Upper lobe of left lung (tissue), 4 donors: ENCODE measurements at regions not wholly inside any gene's neighbourhood (a gene's known extent, or its start where the extent isn't known, plus 50 kb on each side); places are given as distances from the start of the nearest gene placed in this dataset.
"Not testable (repeated sequence)": the region's sequence is repeated elsewhere in the genome, so short reads cannot be mapped to it uniquely, and the experiment has no call there.

Experiments
- EP300 ChIP-seq, 4 donors: sonication (generic); formaldehyde crosslinking; IDR thresholded peaks; one replicate each; pipeline ENCODE4 v1.5.1; 2017; ENCODE audit warnings: antibody characterized with exemption in 4 of 4, control low read depth in 2 of 4
- POLR2A ChIP-seq, 4 donors: fragments of 450-650 bp; IDR thresholded peaks; one replicate each; pipeline ENCODE4 v1.5.1; 2016 to 2017; ENCODE audit warnings: antibody characterized with exemption in 4 of 4, mild to moderate bottlenecking in 2 of 4
- POLR2AphosphoS5 ChIP-seq, 2 donors: sonication (generic); formaldehyde crosslinking; IDR thresholded peaks; one replicate each; pipeline ENCODE4 v1.5.1; 2017; ENCODE audit warnings: antibody characterized with exemption in 2 of 2
- TF ChIP-seq, protein P1 (sequence below), 6 experiments: fragments of 450-650 bp in 4 of 6; fragments of 200-600 bp in 2 of 6; sonication (generic) in 2 of 6; IDR thresholded peaks; one replicate each; pipeline ENCODE4 v1.5.1; 2016 to 2019; ENCODE audit warnings: antibody characterized with exemption in 6 of 6

DNA sequence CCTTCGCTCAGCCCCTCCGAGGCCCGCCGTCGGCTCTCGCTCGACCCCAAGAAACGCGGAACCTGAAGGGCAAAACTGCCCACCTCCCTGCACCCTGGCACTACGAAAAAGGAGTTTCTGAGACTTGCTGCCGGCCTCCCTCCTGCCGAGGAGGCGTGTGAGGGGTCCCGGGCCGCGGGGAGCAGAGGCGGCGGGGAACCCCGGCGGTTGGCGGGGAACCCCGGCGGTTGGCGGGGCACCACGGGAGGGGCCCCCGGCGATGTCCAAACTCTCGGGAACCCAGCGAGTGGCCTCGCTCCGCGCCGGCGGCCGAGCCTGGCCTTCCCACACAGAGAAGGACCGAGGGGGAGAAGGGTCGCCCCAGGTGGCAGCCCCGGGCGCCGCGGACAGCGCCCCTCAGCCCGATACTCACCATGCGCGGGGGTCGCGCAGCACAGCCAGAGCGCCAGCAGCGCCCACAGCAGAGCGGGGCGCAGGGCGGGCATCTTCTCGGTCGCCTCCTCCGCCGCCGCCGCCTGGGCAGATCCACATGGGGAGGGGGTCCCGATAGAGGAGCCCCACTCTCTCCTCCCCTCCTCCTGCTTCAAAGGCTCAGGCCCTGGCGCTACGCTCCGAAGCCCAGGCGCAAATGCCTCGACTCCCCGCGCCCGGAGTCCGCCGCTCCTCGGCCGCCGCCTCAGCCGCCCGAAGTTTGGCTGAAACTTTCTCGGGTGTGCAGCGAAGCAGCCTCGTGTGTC, 69.4 kb upstream of the NUDT4B start:
- TF ChIP-seq, protein P1, sequence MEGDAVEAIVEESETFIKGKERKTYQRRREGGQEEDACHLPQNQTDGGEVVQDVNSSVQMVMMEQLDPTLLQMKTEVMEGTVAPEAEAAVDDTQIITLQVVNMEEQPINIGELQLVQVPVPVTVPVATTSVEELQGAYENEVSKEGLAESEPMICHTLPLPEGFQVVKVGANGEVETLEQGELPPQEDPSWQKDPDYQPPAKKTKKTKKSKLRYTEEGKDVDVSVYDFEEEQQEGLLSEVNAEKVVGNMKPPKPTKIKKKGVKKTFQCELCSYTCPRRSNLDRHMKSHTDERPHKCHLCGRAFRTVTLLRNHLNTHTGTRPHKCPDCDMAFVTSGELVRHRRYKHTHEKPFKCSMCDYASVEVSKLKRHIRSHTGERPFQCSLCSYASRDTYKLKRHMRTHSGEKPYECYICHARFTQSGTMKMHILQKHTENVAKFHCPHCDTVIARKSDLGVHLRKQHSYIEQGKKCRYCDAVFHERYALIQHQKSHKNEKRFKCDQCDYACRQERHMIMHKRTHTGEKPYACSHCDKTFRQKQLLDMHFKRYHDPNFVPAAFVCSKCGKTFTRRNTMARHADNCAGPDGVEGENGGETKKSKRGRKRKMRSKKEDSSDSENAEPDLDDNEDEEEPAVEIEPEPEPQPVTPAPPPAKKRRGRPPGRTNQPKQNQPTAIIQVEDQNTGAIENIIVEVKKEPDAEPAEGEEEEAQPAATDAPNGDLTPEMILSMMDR (IDR thresholded peaks at IDR 0.05): not testable (repeated sequence)
- not testable (repeated sequence) for TF ChIP-seq EP300 (IDR thresholded peaks at IDR 0.05)
- peak in 1 of 4 donors; percentile 82 for TF ChIP-seq POLR2A (IDR thresholded peaks at IDR 0.05)
- TF ChIP-seq POLR2AphosphoS5 (IDR thresholded peaks at IDR 0.05): peak in 1 of 2 donors; percentile 51
